ENCODE measurements at regions not wholly inside any gene's neighbourhood (a gene's known extent, or its start where the extent isn't known, plus 50 kb on each side); places are given as distances from the start of the nearest gene placed in this dataset.
"Not testable (repeated sequence)": the region's sequence is repeated elsewhere in the genome, so short reads cannot be mapped to it uniquely, and the experiment has no call there.

DNA sequence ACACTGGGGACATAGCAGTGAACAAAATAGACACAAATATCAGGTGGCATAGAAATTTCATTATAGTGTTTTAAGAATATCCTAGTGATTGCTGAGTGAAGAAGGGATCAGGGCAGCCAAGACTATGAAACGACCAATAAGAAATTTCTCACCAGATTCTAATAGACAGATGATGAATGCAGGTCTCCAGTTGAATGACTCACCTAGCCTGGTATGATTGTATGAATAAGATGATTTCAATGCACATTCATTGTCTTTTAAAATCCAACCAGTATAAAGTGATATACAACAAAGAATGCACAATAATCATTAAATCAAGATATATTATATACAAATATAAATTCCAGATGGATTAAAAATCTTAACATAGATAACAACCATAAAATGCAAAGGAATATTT is 124.5 kb upstream of the TENT5A start:
- Histone ChIP-seq H3K27ac (ENCODE audit: low read depth, low read length) (no peak overlapping the region), H3K9me3 (ENCODE audit: control insufficient read depth, insufficient read depth, low read length) (no peaks in the 10 kb centered on the region), H3K27me3 (ENCODE audit: control insufficient read depth, insufficient read depth, low read length) (no peaks in the 10 kb centered on the region), H3K4me3 (ENCODE audit: low read depth, low read length) (no peak overlapping the region)
- DNase-seq (ENCODE audit: low read depth, low spot score): no peak
- CTCF ChIA-PET: no interaction called here
- POLR2A ChIA-PET: no interaction called here
- TF ChIP-seq, protein P1, sequence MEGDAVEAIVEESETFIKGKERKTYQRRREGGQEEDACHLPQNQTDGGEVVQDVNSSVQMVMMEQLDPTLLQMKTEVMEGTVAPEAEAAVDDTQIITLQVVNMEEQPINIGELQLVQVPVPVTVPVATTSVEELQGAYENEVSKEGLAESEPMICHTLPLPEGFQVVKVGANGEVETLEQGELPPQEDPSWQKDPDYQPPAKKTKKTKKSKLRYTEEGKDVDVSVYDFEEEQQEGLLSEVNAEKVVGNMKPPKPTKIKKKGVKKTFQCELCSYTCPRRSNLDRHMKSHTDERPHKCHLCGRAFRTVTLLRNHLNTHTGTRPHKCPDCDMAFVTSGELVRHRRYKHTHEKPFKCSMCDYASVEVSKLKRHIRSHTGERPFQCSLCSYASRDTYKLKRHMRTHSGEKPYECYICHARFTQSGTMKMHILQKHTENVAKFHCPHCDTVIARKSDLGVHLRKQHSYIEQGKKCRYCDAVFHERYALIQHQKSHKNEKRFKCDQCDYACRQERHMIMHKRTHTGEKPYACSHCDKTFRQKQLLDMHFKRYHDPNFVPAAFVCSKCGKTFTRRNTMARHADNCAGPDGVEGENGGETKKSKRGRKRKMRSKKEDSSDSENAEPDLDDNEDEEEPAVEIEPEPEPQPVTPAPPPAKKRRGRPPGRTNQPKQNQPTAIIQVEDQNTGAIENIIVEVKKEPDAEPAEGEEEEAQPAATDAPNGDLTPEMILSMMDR (IDR thresholded peaks at IDR 0.05; ENCODE audit: low read depth, low read length): no peak

DNA sequence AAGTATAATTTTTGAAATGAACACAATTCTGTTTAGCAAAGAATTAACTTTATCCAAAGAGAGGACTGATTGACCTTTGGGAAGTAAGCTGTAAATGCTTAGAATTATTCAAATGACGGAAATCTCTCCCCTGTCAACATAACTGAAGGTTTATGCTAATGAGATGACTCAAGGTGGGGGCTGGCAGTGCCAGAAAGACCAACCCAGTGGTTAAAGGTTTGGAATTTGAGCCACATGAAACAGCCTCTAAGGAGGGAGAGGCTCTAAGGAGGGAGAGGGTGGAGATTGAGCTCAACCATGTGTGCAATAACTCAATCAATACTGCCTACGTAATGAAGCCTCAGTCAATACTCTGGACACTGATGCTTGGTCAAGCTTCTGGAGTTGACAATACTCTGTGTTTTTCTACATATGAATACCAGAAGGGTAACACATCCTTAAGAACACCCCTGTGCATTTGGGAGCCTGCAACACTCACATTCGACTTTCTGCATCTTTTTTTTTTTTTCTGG is 123.4 kb upstream of the TENT5A start:
- no peaks in the 10 kb centered on the region for H3K9me3 ChIP-seq (ENCODE audit: control insufficient read depth, insufficient read depth, low read length)
- H3K27ac ChIP-seq (ENCODE audit: low read depth, low read length): no peak overlapping the region
- TF ChIP-seq, protein P1 (IDR thresholded peaks at IDR 0.05; ENCODE audit: low read depth, low read length): no peak
- H3K27me3 ChIP-seq (ENCODE audit: control insufficient read depth, insufficient read depth, low read length): no peaks in the 10 kb centered on the region
- CTCF ChIA-PET: no interaction called here
- no peak for DNase-seq (ENCODE audit: low read depth, low spot score)
- POLR2A ChIA-PET: no interaction called here
- H3K4me3 ChIP-seq (ENCODE audit: low read depth, low read length): no peak overlapping the region

DNA sequence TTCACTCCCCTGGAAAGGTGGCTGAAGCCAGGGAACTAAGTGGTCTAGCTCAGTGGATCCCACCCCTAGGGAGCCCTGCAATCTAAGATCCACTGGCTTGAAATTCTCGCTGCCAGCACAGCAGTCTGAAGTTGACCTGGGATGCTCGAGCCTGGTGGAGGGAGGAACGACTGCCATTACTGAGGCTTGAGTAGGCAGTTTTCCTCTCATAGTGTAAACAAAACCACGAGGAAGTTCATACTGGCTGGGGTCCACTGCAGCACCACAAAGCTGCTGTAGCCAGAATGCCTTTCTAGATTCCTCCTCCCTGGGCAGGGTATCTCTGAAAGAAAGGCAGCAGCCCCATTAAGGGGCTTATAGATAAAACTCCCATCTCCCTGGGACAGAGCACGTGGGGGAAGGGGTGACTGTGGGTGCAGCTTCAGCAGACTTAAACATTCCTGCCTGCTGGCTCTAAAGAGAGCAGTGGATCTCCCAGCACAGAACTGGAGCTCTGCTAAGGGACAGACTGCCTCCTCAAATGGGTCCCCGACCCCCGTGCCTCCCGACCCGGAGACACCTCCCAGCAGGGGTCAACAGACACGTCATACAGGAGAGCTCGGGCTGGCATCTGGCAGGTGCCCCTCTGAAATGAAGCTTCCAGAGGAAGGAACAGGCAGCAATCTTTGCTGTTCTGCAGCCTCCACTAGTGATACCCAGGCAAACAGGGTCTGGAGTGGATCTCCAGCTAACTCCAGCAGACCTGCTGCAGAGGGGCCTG is 117.4 kb upstream of the TENT5A start:
- DNase-seq (ENCODE audit: low read depth, low spot score); H3K9me3 ChIP-seq (ENCODE audit: control insufficient read depth, insufficient read depth, low read length); H3K4me3 ChIP-seq (ENCODE audit: low read depth, low read length); POLR2A ChIA-PET; H3K27ac ChIP-seq (ENCODE audit: low read depth, low read length); CTCF ChIA-PET; H3K27me3 ChIP-seq (ENCODE audit: control insufficient read depth, insufficient read depth, low read length): not testable (repeated sequence)

DNA sequence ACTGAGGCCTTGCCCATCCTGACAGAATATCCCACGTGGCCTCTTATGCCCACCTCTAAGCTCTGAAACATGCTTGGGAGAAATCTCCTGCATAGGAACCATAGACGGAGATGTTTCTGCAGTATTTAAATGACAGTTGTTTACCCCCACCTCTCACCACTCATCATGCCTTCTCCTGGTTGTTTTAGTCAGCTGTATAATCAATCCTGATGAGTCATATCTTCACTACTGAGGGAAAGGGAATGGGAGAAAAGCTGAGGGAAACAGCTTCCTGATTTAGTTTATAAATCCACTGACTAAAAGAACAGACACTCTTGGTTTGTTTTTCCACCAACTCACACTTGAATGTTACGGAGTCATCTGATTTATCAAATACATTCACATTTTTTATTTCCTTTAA is 113.2 kb upstream of the TENT5A start:
- no peaks in the 10 kb centered on the region for H3K27me3 ChIP-seq (ENCODE audit: control insufficient read depth, insufficient read depth, low read length)
- no peak overlapping the region for H3K27ac ChIP-seq (ENCODE audit: low read depth, low read length)
- POLR2A ChIA-PET: interaction anchor here (0.8 to 1.4 kb wide), 3 partner anchors 28 to 113 kb away, joined by 3 to 6 read pairs (median 3); partner anchors contain the start of gene TENT5A
- H3K4me3 ChIP-seq (ENCODE audit: low read depth, low read length): no peak overlapping the region
- TF ChIP-seq, protein P1 (IDR thresholded peaks at IDR 0.05; ENCODE audit: low read depth, low read length): no peak
- CTCF ChIA-PET: interaction anchor here (0.8 kb wide), 1 partner anchor 24 kb away, joined by 3 read pairs; no protein-coding TSS in a partner anchor
- peak; percentile 77 for DNase-seq (ENCODE audit: low read depth, low spot score)
- H3K9me3 ChIP-seq (ENCODE audit: control insufficient read depth, insufficient read depth, low read length): no peaks in the 10 kb centered on the region

DNA sequence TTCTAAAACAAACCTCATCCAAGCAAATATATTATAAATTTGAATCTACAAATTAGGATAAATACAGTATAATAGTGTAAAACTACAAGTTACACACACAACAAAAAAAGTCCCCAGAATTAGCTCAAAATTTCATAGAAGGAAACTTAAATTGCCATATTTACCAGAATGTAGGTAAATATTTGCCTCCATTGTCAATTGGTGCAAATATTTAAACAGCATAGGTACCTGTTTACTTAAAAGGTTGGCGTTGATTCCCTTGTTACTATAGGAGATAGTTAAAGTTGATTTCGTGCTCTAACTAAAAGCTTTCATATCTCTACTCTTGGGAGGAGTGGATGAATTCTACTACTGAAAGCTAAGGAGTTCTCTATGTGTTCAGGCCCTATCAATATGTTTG is 111.6 kb upstream of the TENT5A start:
- H3K27me3 ChIP-seq (ENCODE audit: control insufficient read depth, insufficient read depth, low read length): no peaks in the 10 kb centered on the region
- no peaks in the 10 kb centered on the region for H3K9me3 ChIP-seq (ENCODE audit: control insufficient read depth, insufficient read depth, low read length)
- no peak overlapping the region for H3K4me3 ChIP-seq (ENCODE audit: low read depth, low read length)
- no peak for DNase-seq (ENCODE audit: low read depth, low spot score)
- CTCF ChIA-PET: no interaction called here
- TF ChIP-seq, protein P1 (IDR thresholded peaks at IDR 0.05; ENCODE audit: low read depth, low read length): no peak
- POLR2A ChIA-PET: no interaction called here
- H3K27ac ChIP-seq (ENCODE audit: low read depth, low read length): no peak overlapping the region

All from AG04450 (cell line).